Body of pancreas (tissue), 4 donors: ENCODE measurements at regions not wholly inside any gene's neighbourhood (a gene's known extent, or its start where the extent isn't known, plus 50 kb on each side); places are given as distances from the start of the nearest gene placed in this dataset.

Experiments
- ATAC-seq: fragments of 150-250 bp; one replicate; pipeline ENCODE4 v1.9.1; 2016
- DNase-seq, 4 donors: peaks; one replicate each; pipeline ENCODE4 v3.0.0-alpha.2; 2019
- H3K27ac ChIP-seq, 4 donors: fragments of 200-600 bp; sonication (generic); 1 replicate in 3 of 4; 2 replicates in 1 of 4; pipeline versions ENCODE4 v1.5.1 to v1.6.1; 2016 to 2019; ENCODE audit warnings: mild to moderate bottlenecking in 1 of 4, mixed read lengths in 1 of 4, moderate library complexity in 1 of 4
- H3K27me3 ChIP-seq, 2 donors: fragments of 200-600 bp; sonication (generic); one replicate each; pipeline ENCODE4 v1.6.0; 2016; ENCODE audit warnings: mild to moderate bottlenecking in 1 of 2
- H3K36me3 ChIP-seq, 2 donors: fragments of 200-600 bp; sonication (generic); replicated peaks in 1 of 2; 2 replicates each; pipeline ENCODE4 v1.5.1; 2016; ENCODE audit warnings: low read depth in 2 of 2; ENCODE audit not compliant: insufficient read depth in 1 of 2
- H3K4me1 ChIP-seq: fragments of 200-600 bp; sonication (generic); one replicate; pipeline ENCODE4 v1.6.0; 2016
- H3K4me3 ChIP-seq, 2 donors: fragments of 200-600 bp; sonication (generic); 1 replicate in 1 of 2; 2 replicates in 1 of 2; pipeline ENCODE4 v1.5.1; 2016 to 2019
- H3K9me3 ChIP-seq, 3 donors: fragments of 200-600 bp; sonication (generic); 1 replicate in 2 of 3; 2 replicates in 1 of 3; pipeline ENCODE4 v1.5.1; 2016
- CTCF ChIP-seq, 7 experiments: fragments of 450-650 bp in 4 of 7; fragments of 200-600 bp in 3 of 7; sonication (generic) in 3 of 7; IDR thresholded peaks; one replicate each; pipeline ENCODE4 v1.5.1; 2016 to 2019; ENCODE audit warnings: antibody characterized with exemption in 7 of 7
- POLR2A ChIP-seq, 3 donors: fragments of 450-650 bp; IDR thresholded peaks; one replicate each; pipeline ENCODE4 v1.6.1; 2016; ENCODE audit warnings: antibody characterized with exemption in 3 of 3, mild to moderate bottlenecking in 2 of 3
- WGBS, 2 donors: methylation state at CpG; one replicate each; pipeline ENCODE4 v1.1.5; 2017; 5-methylcytosine and 5-hydroxymethylcytosine counted together
- intact Hi-C: fragments of 100-400 bp; cut with DNase I; formaldehyde crosslinking; loops from one replicate; pipeline ENCODE4 v1.15.1; 2023

GRCh38 chrX:148382983-148383382 lies 117.4 kb upstream of the AFF2 start:
- intact Hi-C loops = no loop called here
- 16 to 43% methylated on average over 2 of the region's 2 CpGs for WGBS, 2 donors
- no peaks in the 10 kb centered on the region for H3K4me1 ChIP-seq
- H3K27me3 ChIP-seq = no peaks in the 10 kb centered on the region
- H3K9me3 ChIP-seq = no peaks in the 10 kb centered on the region
- ATAC-seq (no peak), DNase-seq (no peak)
- no peak overlapping the region for H3K4me3 ChIP-seq
- no peak for TF ChIP-seq POLR2A (IDR thresholded peaks at IDR 0.05)
- TF ChIP-seq CTCF (IDR thresholded peaks at IDR 0.05) = no peak
- H3K27ac ChIP-seq = no peak overlapping the region
- H3K36me3 ChIP-seq = no peaks in the 10 kb centered on the region

GRCh38 chrX:148385471-148385870 lies 114.9 kb upstream of the AFF2 start:
- H3K4me3 ChIP-seq = no peak overlapping the region
- no peak for DNase-seq
- no peak overlapping the region for H3K27ac ChIP-seq
- WGBS, 2 donors = 56 to 87% methylated on average over 2 of the region's 2 CpGs
- intact Hi-C loops = no loop called here
- no peak for ATAC-seq
- no peaks in the 10 kb centered on the region for H3K36me3 ChIP-seq
- no peaks in the 10 kb centered on the region for H3K4me1 ChIP-seq
- H3K9me3 ChIP-seq = no peaks in the 10 kb centered on the region
- TF ChIP-seq CTCF (IDR thresholded peaks at IDR 0.05) = no peak
- no peak for TF ChIP-seq POLR2A (IDR thresholded peaks at IDR 0.05)
- H3K27me3 ChIP-seq = no peaks in the 10 kb centered on the region

DNA sequence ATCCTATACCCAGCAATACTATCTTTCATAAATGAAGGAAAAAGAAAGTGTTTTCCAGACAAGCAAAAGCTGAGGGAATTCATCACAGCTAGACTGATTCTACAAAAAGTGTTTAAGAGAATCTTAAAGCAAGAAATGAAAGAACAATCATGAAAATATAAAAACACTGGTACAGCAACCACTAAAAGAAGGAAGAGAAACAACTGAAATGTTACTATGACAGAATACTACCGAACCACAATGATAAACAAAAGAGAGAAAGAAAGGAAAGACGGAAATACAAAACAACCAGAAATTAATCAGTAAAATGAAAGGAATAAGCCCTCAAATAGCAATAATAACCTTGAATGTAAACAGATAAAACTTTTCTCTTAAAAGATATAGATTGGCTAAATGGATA lies 110.8 kb upstream of the AFF2 start:
- ATAC-seq = no peak
- no peak for TF ChIP-seq CTCF (IDR thresholded peaks at IDR 0.05)
- TF ChIP-seq POLR2A (IDR thresholded peaks at IDR 0.05) = no peak
- Histone ChIP-seq H3K36me3 (no peaks in the 10 kb centered on the region), H3K4me3 (no peak overlapping the region), H3K9me3 (no peaks in the 10 kb centered on the region), H3K4me1 (no peaks in the 10 kb centered on the region), H3K27ac (no peak overlapping the region), H3K27me3 (no peaks in the 10 kb centered on the region)
- no peak for DNase-seq
- 67% methylated on average over 2 of the region's 2 CpGs for WGBS, 2 donors
- intact Hi-C loops = no loop called here

- TF ChIP-seq CTCF (IDR thresholded peaks at IDR 0.05) (no peak), POLR2A (IDR thresholded peaks at IDR 0.05) (no peak)
- ATAC-seq = no peak
- 50 to 52% methylated on average over 3 of the region's 3 CpGs for WGBS, 2 donors
Observed at GRCh38 chrX:148412006-148412405, 88.4 kb upstream of the AFF2 start.

DNA sequence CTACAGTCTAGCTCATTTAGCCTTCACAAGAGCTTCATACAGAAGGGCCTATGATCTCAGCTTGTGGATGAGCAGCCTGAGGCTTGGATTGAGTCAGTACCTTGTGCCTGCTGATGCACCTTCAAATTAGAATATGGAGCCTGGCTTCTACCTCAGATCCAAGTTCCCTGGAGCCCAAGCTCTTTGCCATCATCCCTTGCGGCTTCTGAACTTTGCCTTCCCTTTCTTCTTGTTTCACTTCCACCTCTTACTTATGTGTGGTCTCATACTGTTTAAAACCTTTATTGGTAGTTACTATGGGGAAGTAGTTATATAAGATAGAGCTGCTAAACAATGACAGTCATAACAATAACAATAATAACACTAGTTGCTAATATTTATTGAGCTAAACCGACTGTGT lies 84.3 kb upstream of the AFF2 start:
- no peaks in the 10 kb centered on the region for H3K36me3 ChIP-seq
- no peak for ATAC-seq
- H3K4me1 ChIP-seq = no peaks in the 10 kb centered on the region
- H3K27ac ChIP-seq = no peak overlapping the region
- DNase-seq = no peak
- no peaks in the 10 kb centered on the region for H3K9me3 ChIP-seq
- TF ChIP-seq POLR2A (IDR thresholded peaks at IDR 0.05) = no peak
- no peak for TF ChIP-seq CTCF (IDR thresholded peaks at IDR 0.05)
- intact Hi-C loops = no loop called here
- 71 to 74% methylated on average over 2 of the region's 2 CpGs for WGBS, 2 donors
- no peaks in the 10 kb centered on the region for H3K27me3 ChIP-seq
- no peak overlapping the region for H3K4me3 ChIP-seq

More at GRCh38 chrX:148412006-148412405, 88.4 kb upstream of the AFF2 start:
- no peaks in the 10 kb centered on the region for H3K4me1 ChIP-seq
- DNase-seq = no peak
- no peak overlapping the region for H3K4me3 ChIP-seq
- H3K27ac ChIP-seq = no peak overlapping the region
- H3K9me3 ChIP-seq = no peaks in the 10 kb centered on the region
- H3K27me3 ChIP-seq = no peaks in the 10 kb centered on the region
- intact Hi-C loops = no loop called here
- H3K36me3 ChIP-seq = no peaks in the 10 kb centered on the region
